BJ (cell line): ENCODE measurements at regions not wholly inside any gene's neighbourhood (a gene's known extent, or its start where the extent isn't known, plus 50 kb on each side); places are given as distances from the start of the nearest gene placed in this dataset.

Experiments
- CTCF ChIA-PET: fragments of 350-600 bp; formaldehyde crosslinking; extraction: SDS; loops from one replicate; lab custom pipeline; 2021; ENCODE audit warnings: antibody characterized with exemption, inconsistent platforms; lab: Yijun Ruan, JAX
- POLR2A ChIA-PET: fragments of 300-600 bp; sonication (Branson Sonifier 250); formaldehyde crosslinking; extraction: SDS; loops from one replicate; lab custom pipeline; 2021; ENCODE audit warnings: antibody characterized with exemption; lab: Charles Lee
- DNase-seq: peaks from one replicate; pipeline ENCODE4 v3.0.0-alpha.2; 2011; ENCODE audit warnings: low read depth
- H3K27me3 ChIP-seq: 2 replicates; pipeline ENCODE4 v1.6.0; 2011; ENCODE audit warnings: low read length; ENCODE audit not compliant: control insufficient read depth, insufficient read depth
- H3K36me3 ChIP-seq: 2 replicates; pipeline ENCODE4 v1.5.1; 2011; ENCODE audit warnings: low read length; ENCODE audit not compliant: control insufficient read depth, insufficient read depth
- H3K4me3 ChIP-seq: 2 replicates; pipeline ENCODE4 v1.5.1; 2011; ENCODE audit warnings: low read depth, mild to moderate bottlenecking, control low read depth, low read length
- CTCF ChIP-seq: IDR thresholded peaks from 2 replicates; pipeline ENCODE4 v1.5.1; 2011; ENCODE audit warnings: low read depth, mild to moderate bottlenecking, control low read depth, inconsistent platforms, low read length, moderate library complexity; ENCODE audit not compliant: insufficient read depth

GRCh38 chr14:84445486-84445885, 1084.5 kb upstream of the FLRT2 start:
- TF ChIP-seq CTCF, result no peak

GRCh38 chr14:84446250-84446649, 1083.7 kb upstream of the FLRT2 start:
- TF ChIP-seq CTCF, result no peak
- CTCF ChIA-PET, result interaction anchor here (0.6 kb wide), 1 partner anchor 1280 kb away, joined by 5 read pairs; no protein-coding TSS in a partner anchor
- H3K4me3 ChIP-seq, result no peak overlapping the region
- no peaks in the 10 kb centered on the region for H3K27me3 ChIP-seq
- H3K36me3 ChIP-seq, result no peaks in the 10 kb centered on the region
- no peak for DNase-seq
- POLR2A ChIA-PET, result no interaction called here

More at GRCh38 chr14:84445486-84445885, 1084.5 kb upstream of the FLRT2 start:
- no peaks in the 10 kb centered on the region for H3K36me3 ChIP-seq
- H3K4me3 ChIP-seq, result no peak overlapping the region
- CTCF ChIA-PET, result no interaction called here
- H3K27me3 ChIP-seq, result no peaks in the 10 kb centered on the region
- no peak for DNase-seq
- POLR2A ChIA-PET, result no interaction called here

- ChIA-PET CTCF (no interaction called here), POLR2A (interaction anchor here (0.5 kb wide), 1 partner anchor 1120 kb away, joined by 3 read pairs; no protein-coding TSS in a partner anchor)
- no peak for TF ChIP-seq CTCF
- no peak for DNase-seq
- Histone ChIP-seq H3K36me3 (no peaks in the 10 kb centered on the region), H3K4me3 (no peak overlapping the region), H3K27me3 (no peaks in the 10 kb centered on the region)
Observed at GRCh38 chr14:84453307-84453950, 1076.5 kb upstream of the FLRT2 start.

GRCh38 chr14:84454114-84454513, 1075.8 kb upstream of the FLRT2 start:
- ChIA-PET CTCF (no interaction called here), POLR2A (no interaction called here)
- no peaks in the 10 kb centered on the region for H3K36me3 ChIP-seq
- no peak for TF ChIP-seq CTCF
- DNase-seq, result no peak
- H3K27me3 ChIP-seq, result no peaks in the 10 kb centered on the region
- H3K4me3 ChIP-seq, result no peak overlapping the region

- H3K27me3 ChIP-seq, result no peaks in the 10 kb centered on the region
- TF ChIP-seq CTCF, result no peak
- DNase-seq, result no peak
- ChIA-PET CTCF (interaction anchor here (1.6 kb wide), 1 partner anchor 10 kb away, joined by 5 read pairs; no protein-coding TSS in a partner anchor), POLR2A (no interaction called here)
- no peak overlapping the region for H3K4me3 ChIP-seq
- no peaks in the 10 kb centered on the region for H3K36me3 ChIP-seq
Observed at GRCh38 chr14:84456946-84457345, 1073.0 kb upstream of the FLRT2 start.
